Retina (tissue), 1 donor: ENCODE measurements at regions not wholly inside any gene's neighbourhood (a gene's known extent, or its start where the extent isn't known, plus 50 kb on each side); places are given as distances from the start of the nearest gene placed in this dataset.
"Not testable (repeated sequence)": the region's sequence is repeated elsewhere in the genome, so short reads cannot be mapped to it uniquely, and the experiment has no call there.

ENCODE experiments used
- DNase-seq: peaks from one replicate; pipeline ENCODE4 v3.0.0-alpha.2; 2016

GRCh38 chr5:143659599-143660238 is 152.2 kb upstream of the HMHB1 start:
- DNase-seq = no peak

DNA sequence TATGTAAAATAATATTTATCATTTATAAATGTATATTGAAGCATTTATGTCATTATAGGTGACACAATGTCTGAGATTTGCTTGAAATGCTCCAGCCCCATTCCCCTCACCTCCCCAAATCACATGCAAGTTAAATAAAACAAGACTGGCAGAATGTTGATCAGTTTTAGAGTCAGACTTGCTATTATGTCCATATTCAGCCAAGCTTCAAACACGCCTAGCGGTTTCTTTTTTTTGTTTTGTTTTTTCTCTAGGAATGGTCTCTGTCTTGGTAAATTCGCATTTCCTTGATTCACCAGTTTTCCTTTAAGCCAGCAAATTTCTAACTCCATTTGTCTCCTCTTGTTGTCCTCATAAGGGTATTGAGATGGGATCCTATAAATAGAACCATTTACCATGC is 153.0 kb upstream of the HMHB1 start:
- no peak for DNase-seq

- DNase-seq = no peak
Observed at GRCh38 chr5:143657647-143658285, 154.2 kb upstream of the HMHB1 start.

GRCh38 chr5:143653766-143654282 is 158.1 kb upstream of the HMHB1 start:
- no peak for DNase-seq

DNA sequence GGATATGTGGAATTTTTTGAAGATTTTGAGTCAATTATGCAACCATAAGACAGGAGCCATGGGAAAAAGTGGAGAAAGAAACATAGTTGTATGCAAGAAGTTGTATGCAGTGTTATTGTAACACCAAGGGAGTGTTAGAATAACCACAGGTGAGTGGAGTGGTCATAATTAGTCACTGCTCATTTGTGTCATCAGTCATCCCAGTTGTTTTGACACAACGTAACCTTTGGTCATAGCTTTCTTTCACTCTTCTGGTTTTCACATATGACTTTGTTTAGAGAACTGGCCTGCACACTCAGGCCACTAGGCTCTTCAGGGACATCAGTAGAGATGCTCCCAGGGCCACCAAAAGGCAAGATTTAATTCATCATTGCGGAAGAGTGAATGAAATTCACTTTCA is 158.7 kb upstream of the HMHB1 start:
- DNase-seq = no peak

- no peak for DNase-seq
Observed at GRCh38 chr5:143652108-143652700, 159.8 kb upstream of the HMHB1 start.

DNA sequence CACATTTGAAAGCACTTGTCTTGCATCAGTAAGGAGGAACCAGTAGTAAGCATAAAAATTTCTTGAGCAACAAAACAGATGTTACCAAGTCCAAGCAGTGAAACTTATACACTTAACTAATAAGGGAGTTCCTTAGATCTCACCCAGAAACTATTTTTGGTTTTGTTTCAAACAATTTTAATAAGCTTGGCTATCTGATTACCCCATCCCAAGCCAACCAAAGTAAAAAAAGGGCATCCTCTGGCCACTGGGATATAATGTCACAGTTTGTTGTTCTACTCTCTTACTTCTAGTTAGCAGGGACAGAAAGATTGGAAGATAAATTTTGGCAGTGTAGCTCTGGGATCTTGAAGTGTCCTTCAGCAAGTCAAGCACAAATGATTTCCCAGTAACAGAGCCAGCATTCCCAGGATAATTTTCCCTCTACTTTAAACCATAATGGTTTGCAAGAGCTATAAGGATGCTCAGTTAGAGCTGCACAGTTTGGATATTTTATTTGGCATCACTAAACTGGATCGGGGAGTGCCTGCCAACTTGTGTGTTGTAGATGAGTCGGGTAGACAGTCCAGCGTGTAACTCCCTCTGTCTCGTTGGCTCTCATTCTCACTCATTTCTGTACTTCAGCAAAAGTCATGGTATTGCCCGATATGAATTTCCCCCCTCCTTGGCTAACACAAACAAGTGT is 161.9 kb upstream of the HMHB1 start:
- no peak for DNase-seq

DNA sequence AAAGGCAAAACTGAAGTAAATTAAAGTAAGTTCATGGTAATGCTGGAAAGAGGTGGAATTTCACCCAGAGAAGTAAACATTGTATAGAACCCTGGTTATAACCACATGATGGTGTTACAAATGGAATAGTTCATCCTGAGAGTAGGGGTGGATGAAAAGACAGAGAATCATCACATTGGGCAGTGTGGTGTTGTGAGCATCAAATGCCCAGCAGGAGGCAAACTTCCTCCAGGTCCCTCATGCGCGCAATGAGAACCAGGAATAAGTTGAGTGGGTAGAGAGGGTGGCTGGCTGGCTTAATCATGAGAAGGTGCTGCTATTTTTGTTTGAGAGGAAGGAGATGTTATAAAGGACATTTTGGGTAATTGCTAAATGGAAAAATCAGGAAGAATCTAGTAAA is 163.3 kb upstream of the HMHB1 start:
- no peak for DNase-seq

GRCh38 chr5:143646961-143647360 is 165.0 kb upstream of the HMHB1 start:
- DNase-seq = no peak

DNA sequence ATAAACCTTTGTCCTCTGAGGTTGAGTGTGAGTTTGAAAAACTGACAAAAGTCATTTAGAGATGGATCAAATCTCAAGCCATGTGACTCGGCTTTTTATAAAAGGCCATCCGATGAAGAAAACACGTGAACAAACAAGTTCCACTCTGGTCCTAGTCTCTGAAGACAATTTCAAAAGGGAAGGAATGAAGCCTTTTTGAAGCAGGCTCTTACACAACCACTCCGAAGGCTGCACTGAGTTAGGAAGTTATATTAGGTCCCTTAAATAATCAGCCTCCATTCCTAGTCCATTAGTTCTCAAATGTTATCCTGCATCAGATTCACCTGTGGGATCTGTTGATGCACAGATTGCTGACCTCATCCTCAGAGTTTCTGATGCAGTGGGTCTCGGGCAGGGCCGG is 166.6 kb upstream of the HMHB1 start:
- no peak for DNase-seq

DNA sequence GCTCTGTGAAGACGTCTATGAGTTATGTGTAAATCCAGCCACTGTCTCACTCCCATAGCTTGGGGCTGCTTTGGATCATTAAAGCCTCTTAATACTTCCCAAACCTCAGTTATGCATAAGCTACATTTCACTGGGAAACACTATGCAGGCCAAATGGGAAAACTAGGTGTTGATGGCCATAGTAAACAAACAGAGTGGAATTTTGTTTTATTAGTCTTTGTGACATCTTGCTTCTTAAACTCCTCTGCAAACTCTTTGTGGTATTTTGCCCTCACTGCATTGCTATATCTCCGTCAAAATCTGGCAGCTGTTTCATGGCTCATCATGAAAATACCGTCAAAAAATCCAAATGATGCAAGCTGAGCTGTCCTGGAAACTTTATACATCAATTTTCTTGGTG is 167.2 kb upstream of the HMHB1 start:
- no peak for DNase-seq

DNA sequence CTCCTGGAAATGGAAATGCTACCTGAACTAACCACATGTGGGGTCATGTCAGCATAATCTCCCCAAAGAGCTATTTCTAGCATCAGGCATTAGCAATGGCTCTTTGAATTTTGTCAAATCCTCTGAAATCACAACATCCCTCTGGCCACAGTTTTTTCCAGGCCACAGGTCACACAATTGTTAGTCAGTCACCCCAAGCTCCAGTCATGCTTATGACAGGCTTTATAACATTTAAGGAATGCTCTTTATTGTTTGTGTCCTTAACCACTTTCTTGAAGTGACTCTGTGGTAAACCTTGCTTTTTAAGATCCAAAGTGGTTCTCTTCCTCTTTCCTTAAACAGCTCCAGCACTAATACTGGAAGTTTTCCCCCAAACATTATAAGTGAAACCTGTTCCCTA is 169.2 kb upstream of the HMHB1 start:
- no peak for DNase-seq

DNA sequence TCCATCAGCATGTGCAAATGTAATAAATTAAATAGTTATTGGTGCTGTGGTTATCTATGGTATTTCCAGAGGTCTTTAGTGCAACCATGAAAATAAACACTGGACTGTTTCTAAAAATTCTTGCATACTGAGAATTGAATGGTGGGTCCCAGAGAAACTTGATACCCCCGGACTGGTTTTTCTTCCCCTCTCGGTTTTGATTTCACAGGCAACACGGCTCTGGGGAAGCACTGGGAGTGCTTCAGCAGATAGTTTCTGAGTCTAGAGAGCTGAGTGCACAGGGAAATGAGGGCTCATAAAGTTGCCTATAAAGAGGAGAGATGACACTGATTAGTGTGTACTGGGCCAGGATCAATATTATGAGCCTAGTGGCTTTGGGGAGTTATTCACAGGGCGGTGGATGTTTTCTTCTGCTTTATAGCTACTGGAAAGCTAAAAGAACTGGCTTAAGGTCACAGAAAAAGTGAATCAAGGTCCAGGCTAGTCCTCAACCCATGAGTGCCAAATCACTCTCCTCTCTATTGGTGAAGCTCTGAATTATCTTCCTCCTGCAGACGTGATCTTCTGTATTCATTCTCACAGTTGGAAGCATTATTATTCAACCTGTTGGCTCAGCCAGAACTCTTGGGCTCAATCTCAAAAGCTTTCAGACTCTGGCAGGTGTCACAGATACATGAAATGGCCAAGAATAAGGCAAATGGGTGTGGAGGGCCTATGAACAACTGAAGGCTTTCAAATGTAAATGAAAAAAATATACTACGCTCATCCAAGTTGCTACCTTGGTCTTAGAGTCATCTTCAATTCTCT is 170.2 kb upstream of the HMHB1 start:
- DNase-seq = no peak

DNA sequence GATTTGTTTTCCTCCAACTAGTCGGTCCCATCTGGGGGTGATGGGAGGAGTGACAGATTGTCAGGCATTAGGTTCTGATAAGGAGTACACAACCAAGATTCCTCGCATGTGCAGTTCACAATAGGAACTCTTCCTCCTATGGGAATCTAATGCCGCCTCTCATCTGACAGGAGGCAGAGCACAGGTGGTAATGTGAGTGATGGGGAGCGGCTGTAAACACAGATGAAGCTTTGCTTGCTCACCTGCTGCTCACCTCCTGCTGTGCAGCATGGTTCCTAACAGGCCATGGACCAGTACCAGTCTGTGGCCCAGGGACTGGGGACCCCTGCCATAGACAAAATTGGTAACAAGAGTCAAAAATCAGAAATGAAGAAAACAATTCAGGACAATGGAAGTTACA is 173.3 kb upstream of the HMHB1 start:
- no peak for DNase-seq

GRCh38 chr5:143636931-143637528 is 174.9 kb upstream of the HMHB1 start:
- DNase-seq = no peak

DNA sequence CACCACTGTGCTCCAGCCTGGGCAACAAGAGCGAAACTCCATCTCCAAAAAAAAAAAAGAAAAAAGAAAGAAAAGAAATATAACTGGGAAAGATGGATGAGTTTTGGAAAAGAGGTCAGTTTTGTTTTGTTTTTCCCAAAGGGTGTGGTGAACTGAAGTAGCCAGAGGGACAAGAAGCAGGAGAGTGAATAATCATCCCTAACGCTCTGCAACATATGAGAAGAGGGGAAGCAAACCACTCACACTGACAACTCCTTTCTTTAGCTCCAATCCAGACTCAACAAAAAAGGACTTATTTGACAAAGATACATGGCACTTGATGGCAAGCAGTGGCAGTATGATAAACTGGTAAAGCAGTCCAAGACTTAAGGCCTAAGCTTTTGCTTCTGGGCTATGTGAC is 176.1 kb upstream of the HMHB1 start:
- no peak for DNase-seq

- no peak for DNase-seq
Observed at GRCh38 chr5:143635146-143635752, 176.7 kb upstream of the HMHB1 start.

DNA sequence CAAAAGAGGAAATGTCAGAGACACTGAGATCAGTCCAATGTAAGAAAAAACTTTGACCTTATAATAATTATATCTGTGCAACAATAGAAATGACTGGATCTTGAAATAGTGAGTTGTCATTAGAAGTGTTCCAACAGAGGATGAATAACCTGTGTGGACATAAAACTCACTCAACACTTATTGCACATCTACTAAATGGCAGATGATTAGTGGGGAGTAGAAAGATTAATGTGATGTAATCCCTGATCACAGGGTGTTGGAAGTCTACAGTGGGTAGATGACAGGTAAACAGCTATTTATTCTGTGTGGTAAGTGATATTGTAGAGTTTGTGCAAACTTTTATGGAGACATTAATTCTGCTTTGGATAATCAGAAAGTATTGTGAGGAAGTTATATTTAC is 177.3 kb upstream of the HMHB1 start:
- no peak for DNase-seq

GRCh38 chr5:143629871-143630659 is 181.9 kb upstream of the HMHB1 start:
- no peak for DNase-seq

DNA sequence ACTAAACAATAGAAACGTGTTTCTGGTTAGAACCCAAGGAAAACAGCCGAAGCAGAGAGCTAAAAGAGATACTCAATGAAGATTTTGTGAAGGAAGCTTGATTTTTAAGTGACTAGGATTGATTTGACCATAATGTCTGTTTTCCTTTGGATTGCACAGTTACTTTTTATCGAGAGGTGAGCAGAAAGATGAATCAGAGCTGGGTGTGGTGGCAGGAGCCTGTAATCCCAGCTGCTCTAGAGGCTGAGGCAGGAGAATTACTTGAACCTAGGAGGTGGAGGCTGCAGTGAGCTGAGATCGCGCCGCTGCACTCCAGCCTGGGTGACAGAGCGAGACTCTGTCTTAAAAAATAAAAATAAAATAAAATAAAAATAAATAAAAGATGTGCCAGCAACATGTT is 186.9 kb upstream of the HMHB1 start:
- DNase-seq = not testable (repeated sequence)

- DNase-seq = no peak
Observed at GRCh38 chr5:143624465-143624864, 187.5 kb upstream of the HMHB1 start.
